ENCODE measurements at regions not wholly inside any gene's neighbourhood (a gene's known extent, or its start where the extent isn't known, plus 50 kb on each side); places are given as distances from the start of the nearest gene placed in this dataset.

DNA sequence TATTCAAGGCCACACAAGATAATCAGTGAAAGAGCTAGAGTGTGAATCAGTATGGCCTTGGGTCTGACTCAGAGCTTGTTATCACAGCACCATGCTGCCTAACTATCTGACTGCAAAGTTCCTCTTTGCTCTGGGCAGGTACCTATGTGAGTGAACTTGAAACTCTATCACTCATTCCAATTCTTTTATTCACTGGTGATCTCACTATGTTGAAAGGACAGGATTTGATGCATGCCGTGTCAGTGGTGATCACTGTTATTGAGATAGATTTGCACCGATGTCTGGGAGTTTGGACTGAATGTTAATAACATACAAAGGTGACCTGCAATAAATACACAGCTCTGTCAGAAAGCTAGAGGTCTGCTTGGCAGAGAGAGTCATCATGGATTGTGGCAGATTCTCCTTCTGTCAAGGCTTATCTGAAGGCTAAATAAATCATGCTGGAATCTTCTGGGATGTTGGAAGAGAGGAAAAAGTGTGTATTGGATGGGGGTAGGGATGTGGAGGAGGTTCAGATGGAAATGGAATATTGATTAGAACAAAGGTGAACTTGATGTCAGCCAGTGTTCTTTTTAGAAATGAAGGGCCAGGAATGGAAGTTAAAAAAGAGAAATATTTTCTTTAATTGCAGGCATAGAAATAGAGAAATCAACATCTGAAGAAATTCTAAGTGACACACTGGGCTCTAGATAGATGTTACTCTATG lies 91.8 kb upstream of the TNC start:
- H2AFZ ChIP-seq (ENCODE audit: low read depth, low read length) = no peak overlapping the region
- no peak overlapping the region for H3K4me3 ChIP-seq (ENCODE audit: low read depth in 1 of 2, low read length in 2 of 2)
- ATAC-seq (ENCODE audit: insufficient read depth, low read depth) = no peak
- H3K9me3 ChIP-seq (ENCODE audit: insufficient read depth, low read length, severe bottlenecking) = no peaks in the 10 kb centered on the region
- H3K27ac ChIP-seq (ENCODE audit: low read length) = no peak overlapping the region
- H3K4me2 ChIP-seq (ENCODE audit: insufficient read depth, low read length) = no peak overlapping the region
- TF ChIP-seq, protein P1, sequence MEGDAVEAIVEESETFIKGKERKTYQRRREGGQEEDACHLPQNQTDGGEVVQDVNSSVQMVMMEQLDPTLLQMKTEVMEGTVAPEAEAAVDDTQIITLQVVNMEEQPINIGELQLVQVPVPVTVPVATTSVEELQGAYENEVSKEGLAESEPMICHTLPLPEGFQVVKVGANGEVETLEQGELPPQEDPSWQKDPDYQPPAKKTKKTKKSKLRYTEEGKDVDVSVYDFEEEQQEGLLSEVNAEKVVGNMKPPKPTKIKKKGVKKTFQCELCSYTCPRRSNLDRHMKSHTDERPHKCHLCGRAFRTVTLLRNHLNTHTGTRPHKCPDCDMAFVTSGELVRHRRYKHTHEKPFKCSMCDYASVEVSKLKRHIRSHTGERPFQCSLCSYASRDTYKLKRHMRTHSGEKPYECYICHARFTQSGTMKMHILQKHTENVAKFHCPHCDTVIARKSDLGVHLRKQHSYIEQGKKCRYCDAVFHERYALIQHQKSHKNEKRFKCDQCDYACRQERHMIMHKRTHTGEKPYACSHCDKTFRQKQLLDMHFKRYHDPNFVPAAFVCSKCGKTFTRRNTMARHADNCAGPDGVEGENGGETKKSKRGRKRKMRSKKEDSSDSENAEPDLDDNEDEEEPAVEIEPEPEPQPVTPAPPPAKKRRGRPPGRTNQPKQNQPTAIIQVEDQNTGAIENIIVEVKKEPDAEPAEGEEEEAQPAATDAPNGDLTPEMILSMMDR (IDR thresholded peaks at IDR 0.05; ENCODE audit: borderline replicate concordance, extremely low read depth, low read length, poor library complexity, severe bottlenecking) = no peak
- TF ChIP-seq EZH2 (IDR thresholded peaks at IDR 0.05; ENCODE audit: borderline replicate concordance, low read depth, low read length, severe bottlenecking) = no peak
- H3K9ac ChIP-seq (ENCODE audit: low read depth, low read length) = no peak overlapping the region
- peaks cover 29% of the 10 kb centered on the region for H3K27me3 ChIP-seq (ENCODE audit: insufficient read depth, low read length, poor library complexity)
- H3K36me3 ChIP-seq (ENCODE audit: insufficient read depth, low read length) = no peaks in the 10 kb centered on the region
- H3K79me2 ChIP-seq (ENCODE audit: insufficient read depth, low read length) = no peaks in the 10 kb centered on the region
- DNase-seq = no peak
- H4K20me1 ChIP-seq (ENCODE audit: insufficient read depth, low read length) = no peaks in the 10 kb centered on the region
- no peaks in the 10 kb centered on the region for H3K4me1 ChIP-seq (ENCODE audit: insufficient read depth, low read length)

DNA sequence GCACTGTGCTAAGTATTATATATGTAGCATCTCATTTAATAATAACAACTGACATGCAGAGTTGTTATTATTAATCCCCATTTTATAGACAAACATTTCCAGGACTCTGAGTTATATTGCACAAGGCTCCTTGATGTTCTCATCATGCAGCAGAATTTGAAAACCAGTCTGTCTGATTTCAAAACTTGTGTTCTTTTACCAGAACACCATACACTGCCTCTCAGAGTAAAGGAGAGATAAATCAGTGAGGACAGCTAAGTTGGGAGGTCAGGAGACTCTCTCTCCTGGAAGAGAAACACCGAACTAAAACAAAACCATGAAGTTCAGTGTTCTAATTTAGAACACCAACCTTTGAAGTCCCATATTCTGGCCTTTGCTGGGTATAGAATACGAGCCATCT lies 92.7 kb upstream of the TNC start:
- Histone ChIP-seq H4K20me1 (ENCODE audit: insufficient read depth, low read length) (no peaks in the 10 kb centered on the region), H3K4me2 (ENCODE audit: insufficient read depth, low read length) (no peak overlapping the region), H2AFZ (ENCODE audit: low read depth, low read length) (no peak overlapping the region), H3K4me1 (ENCODE audit: insufficient read depth, low read length) (no peaks in the 10 kb centered on the region), H3K9me3 (ENCODE audit: insufficient read depth, low read length, severe bottlenecking) (no peaks in the 10 kb centered on the region), H3K36me3 (ENCODE audit: insufficient read depth, low read length) (no peaks in the 10 kb centered on the region), H3K27ac (ENCODE audit: low read length) (no peak overlapping the region), H3K9ac (ENCODE audit: low read depth, low read length) (no peak overlapping the region), H3K27me3 (ENCODE audit: insufficient read depth, low read length, poor library complexity) (peaks cover 29% of the 10 kb centered on the region), H3K79me2 (ENCODE audit: insufficient read depth, low read length) (no peaks in the 10 kb centered on the region), H3K4me3 (ENCODE audit: low read depth in 1 of 2, low read length in 2 of 2) (no peak overlapping the region)
- ATAC-seq (ENCODE audit: insufficient read depth, low read depth) (no peak), DNase-seq (no peak)
- no peak for TF ChIP-seq EZH2 (IDR thresholded peaks at IDR 0.05; ENCODE audit: borderline replicate concordance, low read depth, low read length, severe bottlenecking)
- TF ChIP-seq, protein P1 (IDR thresholded peaks at IDR 0.05; ENCODE audit: borderline replicate concordance, extremely low read depth, low read length, poor library complexity, severe bottlenecking) = no peak

DNA sequence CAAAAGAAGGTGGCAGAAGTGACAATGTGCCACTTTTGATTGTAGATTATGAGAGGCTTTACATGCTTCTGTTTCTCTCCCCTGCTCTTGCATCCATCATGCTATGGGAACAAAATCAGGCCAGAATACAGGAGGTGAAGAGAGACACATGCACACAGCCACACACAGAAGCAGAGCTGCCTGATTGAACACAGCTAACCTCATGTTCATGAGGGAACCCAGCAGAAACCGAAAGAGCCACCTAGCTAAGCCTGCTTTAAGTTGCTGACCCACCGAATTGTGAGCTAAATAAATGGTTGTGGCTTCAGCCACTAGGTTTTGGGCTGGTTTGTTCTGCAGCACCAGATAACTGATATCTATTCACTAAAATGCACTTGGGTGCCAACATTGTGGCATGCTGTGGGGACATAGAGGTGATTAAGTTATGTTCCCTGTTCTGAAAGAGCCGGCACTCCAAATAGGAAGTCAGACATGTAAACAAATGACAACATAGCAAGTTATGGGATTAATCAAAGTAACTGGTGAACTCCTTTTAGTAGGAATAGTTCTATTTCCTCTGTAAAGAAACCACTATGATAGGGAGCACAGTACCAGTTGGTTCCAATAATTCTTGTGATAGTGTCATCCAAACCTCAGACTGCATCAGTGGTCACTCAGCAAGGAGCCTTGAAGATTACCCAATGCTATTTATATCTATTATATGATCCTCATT lies 93.6 kb upstream of the TNC start:
- no peak for DNase-seq
- ATAC-seq (ENCODE audit: insufficient read depth, low read depth) = no peak
- no peak overlapping the region for H3K4me3 ChIP-seq (ENCODE audit: low read depth in 1 of 2, low read length in 2 of 2)
- TF ChIP-seq, protein P1 (IDR thresholded peaks at IDR 0.05; ENCODE audit: borderline replicate concordance, extremely low read depth, low read length, poor library complexity, severe bottlenecking) = no peak
- no peak for TF ChIP-seq EZH2 (IDR thresholded peaks at IDR 0.05; ENCODE audit: borderline replicate concordance, low read depth, low read length, severe bottlenecking)
- no peak overlapping the region for H3K9ac ChIP-seq (ENCODE audit: low read depth, low read length)
- no peaks in the 10 kb centered on the region for H4K20me1 ChIP-seq (ENCODE audit: insufficient read depth, low read length)
- peaks cover 27% of the 10 kb centered on the region for H3K27me3 ChIP-seq (ENCODE audit: insufficient read depth, low read length, poor library complexity)
- no peaks in the 10 kb centered on the region for H3K9me3 ChIP-seq (ENCODE audit: insufficient read depth, low read length, severe bottlenecking)
- no peaks in the 10 kb centered on the region for H3K36me3 ChIP-seq (ENCODE audit: insufficient read depth, low read length)
- H3K4me2 ChIP-seq (ENCODE audit: insufficient read depth, low read length) = no peak overlapping the region
- H3K79me2 ChIP-seq (ENCODE audit: insufficient read depth, low read length) = no peaks in the 10 kb centered on the region
- no peaks in the 10 kb centered on the region for H3K4me1 ChIP-seq (ENCODE audit: insufficient read depth, low read length)
- H3K27ac ChIP-seq (ENCODE audit: low read length) = no peak overlapping the region
- H2AFZ ChIP-seq (ENCODE audit: low read depth, low read length) = no peak overlapping the region

Measured in DND-41 (cell line).